ENCODE measurements at regions not wholly inside any gene's neighbourhood (a gene's known extent, or its start where the extent isn't known, plus 50 kb on each side); places are given as distances from the start of the nearest gene placed in this dataset.

GRCh38 chr17:54408731-54409130 lies 491.9 kb upstream of the TOM1L1 start:
- ChIA-PET CTCF (no interaction called here), POLR2A (ENCODE audit: unreplicated experiment) (no interaction called here)

GRCh38 chr17:54418467-54418866 lies 482.2 kb upstream of the TOM1L1 start:
- TF ChIP-seq CTCF (conservative IDR thresholded peaks at IDR 0.05; ENCODE audit: low read depth, low read length), result no peak
- TF ChIP-seq EZH2 (IDR thresholded peaks at IDR 0.05; ENCODE audit: low read length, unreplicated experiment), result no peak
- TF ChIP-seq EZH2phosphoT487 (IDR thresholded peaks at IDR 0.05; ENCODE audit: borderline replicate concordance, low read length), result no peak
- intact Hi-C loops (cut with micrococcal nuclease), result no loop called here
- ATAC-seq (no peak), DNase-seq (no peak)
- Histone ChIP-seq H2AFZ (ENCODE audit: low read length) (no peak overlapping the region), H3K27me3 (ENCODE audit: low read length) (no peaks in the 10 kb centered on the region), H3K9ac (ENCODE audit: low read length) (no peak overlapping the region), H3K4me1 (ENCODE audit: insufficient read depth, low read length) (no peaks in the 10 kb centered on the region), H3F3A (ENCODE audit: low read length, unreplicated experiment) (no peaks in the 10 kb centered on the region), H3K9me3 (ENCODE audit: low read length) (peaks cover 30% of the 10 kb centered on the region), H3K4me3 (ENCODE audit: low read length) (no peak overlapping the region), H3K4me2 (ENCODE audit: low read length) (no peak overlapping the region), H3K9me2 (replicated peaks; ENCODE audit: low read length) (no peaks in the 10 kb centered on the region), H4K20me1 (ENCODE audit: low read length) (no peaks in the 10 kb centered on the region), H3K36me3 (ENCODE audit: low read depth, low read length) (no peaks in the 10 kb centered on the region), H3K27ac (ENCODE audit: low read length) (no peak overlapping the region), H3K79me2 (ENCODE audit: low read length) (no peaks in the 10 kb centered on the region)
- CTCF ChIA-PET, result no interaction called here
- BruUV-seq (replicated peaks), result no TSS peak
- POLR2A ChIA-PET (ENCODE audit: unreplicated experiment), result no interaction called here

More at GRCh38 chr17:54408731-54409130, 491.9 kb upstream of the TOM1L1 start:
- Histone ChIP-seq H3K9ac (ENCODE audit: low read length) (no peak overlapping the region), H3K36me3 (ENCODE audit: low read depth, low read length) (no peaks in the 10 kb centered on the region), H2AFZ (ENCODE audit: low read length) (no peak overlapping the region), H3K4me3 (ENCODE audit: low read length) (no peak overlapping the region), H3F3A (ENCODE audit: low read length, unreplicated experiment) (no peaks in the 10 kb centered on the region), H3K4me2 (ENCODE audit: low read length) (no peak overlapping the region), H3K27me3 (ENCODE audit: low read length) (no peaks in the 10 kb centered on the region), H4K20me1 (ENCODE audit: low read length) (no peaks in the 10 kb centered on the region), H3K79me2 (ENCODE audit: low read length) (no peaks in the 10 kb centered on the region), H3K9me3 (ENCODE audit: low read length) (peaks cover 47% of the 10 kb centered on the region), H3K27ac (ENCODE audit: low read length) (no peak overlapping the region), H3K9me2 (replicated peaks; ENCODE audit: low read length) (no peaks in the 10 kb centered on the region), H3K4me1 (ENCODE audit: insufficient read depth, low read length) (no peaks in the 10 kb centered on the region)
- no TSS peak for BruUV-seq (replicated peaks)
- DNase-seq, result no peak
- TF ChIP-seq CTCF (conservative IDR thresholded peaks at IDR 0.05; ENCODE audit: low read depth, low read length) (no peak), EZH2phosphoT487 (IDR thresholded peaks at IDR 0.05; ENCODE audit: borderline replicate concordance, low read length) (no peak), EZH2 (IDR thresholded peaks at IDR 0.05; ENCODE audit: low read length, unreplicated experiment) (no peak)
- intact Hi-C loops (cut with micrococcal nuclease), result no loop called here
- ATAC-seq, result no peak

GRCh38 chr17:54425671-54426070 lies 475.0 kb upstream of the TOM1L1 start:
- CTCF ChIA-PET, result no interaction called here
- no peaks in the 10 kb centered on the region for H3K79me2 ChIP-seq (ENCODE audit: low read length)
- H3K27me3 ChIP-seq (ENCODE audit: low read length), result no peaks in the 10 kb centered on the region
- POLR2A ChIA-PET (ENCODE audit: unreplicated experiment), result no interaction called here
- H2AFZ ChIP-seq (ENCODE audit: low read length), result no peak overlapping the region
- no peaks in the 10 kb centered on the region for H3K4me1 ChIP-seq (ENCODE audit: insufficient read depth, low read length)
- H3K36me3 ChIP-seq (ENCODE audit: low read depth, low read length), result no peaks in the 10 kb centered on the region
- ATAC-seq (no peak), DNase-seq (no peak)
- no peak for TF ChIP-seq EZH2phosphoT487 (IDR thresholded peaks at IDR 0.05; ENCODE audit: borderline replicate concordance, low read length)
- no peak for TF ChIP-seq EZH2 (IDR thresholded peaks at IDR 0.05; ENCODE audit: low read length, unreplicated experiment)
- no peak for TF ChIP-seq CTCF (conservative IDR thresholded peaks at IDR 0.05; ENCODE audit: low read depth, low read length)
- H3F3A ChIP-seq (ENCODE audit: low read length, unreplicated experiment), result no peaks in the 10 kb centered on the region
- H3K9me3 ChIP-seq (ENCODE audit: low read length), result peaks cover 26% of the 10 kb centered on the region; the same call in 1 of the 2 replicates
- H3K4me3 ChIP-seq (ENCODE audit: low read length), result no peak overlapping the region
- BruUV-seq (replicated peaks), result no TSS peak
- H4K20me1 ChIP-seq (ENCODE audit: low read length), result no peaks in the 10 kb centered on the region
- no peak overlapping the region for H3K27ac ChIP-seq (ENCODE audit: low read length)
- no peaks in the 10 kb centered on the region for H3K9me2 ChIP-seq (replicated peaks; ENCODE audit: low read length)
- H3K4me2 ChIP-seq (ENCODE audit: low read length), result no peak overlapping the region
- intact Hi-C loops (cut with micrococcal nuclease), result no loop called here
- H3K9ac ChIP-seq (ENCODE audit: low read length), result no peak overlapping the region
